ENCODE measurements at regions not wholly inside any gene's neighbourhood (a gene's known extent, or its start where the extent isn't known, plus 50 kb on each side); places are given as distances from the start of the nearest gene placed in this dataset.

DNA sequence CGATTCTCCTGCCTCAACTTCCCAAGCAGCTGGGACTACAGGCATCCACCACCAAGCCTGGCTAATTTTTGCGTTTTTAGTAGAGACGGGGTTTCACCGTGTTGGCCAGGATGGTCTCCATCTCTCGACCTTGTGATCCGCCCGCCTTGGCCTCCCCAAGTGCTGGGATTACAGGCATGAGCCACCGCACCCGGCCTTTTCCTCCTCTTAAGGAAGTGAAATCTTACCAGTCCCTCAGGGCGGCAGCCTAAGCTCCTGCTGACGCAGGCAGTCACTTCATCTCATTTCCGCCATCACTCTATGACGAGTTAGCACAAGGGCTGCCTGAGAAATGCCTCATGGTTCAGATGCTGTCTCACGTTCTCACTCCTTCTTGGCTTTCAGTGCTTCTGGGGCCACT, 246.0 kb upstream of the SHH start:
- Mint-ChIP-seq H3K9me3 (no peaks in the 10 kb centered on the region), H3K36me3 (ENCODE audit: low read depth) (no peaks in the 10 kb centered on the region), H3K4me1 (no peaks in the 10 kb centered on the region), H3K4me3 (no peak overlapping the region), H3K27ac (no peak overlapping the region), H3K27me3 (no peaks in the 10 kb centered on the region)
- no peak for TF ChIP-seq CTCF (IDR thresholded peaks at IDR 0.05)
- POLR2A ChIA-PET, result no interaction called here
- CTCF ChIA-PET, result no interaction called here
- intact Hi-C loops (cut with micrococcal nuclease), result no loop called here
- no peak for DNase-seq
- no peak for ATAC-seq (ENCODE audit: low read depth)

DNA sequence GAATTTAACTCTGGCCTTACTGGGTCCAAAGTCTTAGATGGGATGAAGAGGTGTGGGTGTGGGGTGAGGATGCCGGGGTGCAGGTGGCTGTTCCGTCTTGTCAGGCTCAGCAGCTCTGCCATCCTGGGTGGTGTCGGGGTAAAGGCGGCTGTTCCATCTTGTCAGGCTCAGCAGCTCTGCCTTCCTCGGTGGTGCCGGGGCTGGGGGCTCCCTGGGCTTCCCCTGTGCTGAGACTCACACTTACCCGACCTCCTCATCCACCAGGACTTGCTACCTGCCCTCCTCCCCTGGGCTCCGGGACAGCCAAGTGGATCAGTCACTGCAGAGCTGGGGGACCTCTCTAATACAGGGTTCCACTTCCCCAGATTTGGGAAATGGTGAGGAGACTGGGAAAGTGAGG, 244.3 kb upstream of the SHH start:
- ChIA-PET CTCF (no interaction called here), POLR2A (no interaction called here)
- Mint-ChIP-seq H3K9me3 (no peaks in the 10 kb centered on the region), H3K36me3 (ENCODE audit: low read depth) (no peaks in the 10 kb centered on the region), H3K27ac (no peak overlapping the region), H3K4me1 (no peaks in the 10 kb centered on the region), H3K27me3 (no peaks in the 10 kb centered on the region), H3K4me3 (no peak overlapping the region)
- TF ChIP-seq CTCF (IDR thresholded peaks at IDR 0.05), result no peak
- ATAC-seq (ENCODE audit: low read depth) (no peak), DNase-seq (no peak)
- intact Hi-C loops (cut with micrococcal nuclease), result no loop called here

DNA sequence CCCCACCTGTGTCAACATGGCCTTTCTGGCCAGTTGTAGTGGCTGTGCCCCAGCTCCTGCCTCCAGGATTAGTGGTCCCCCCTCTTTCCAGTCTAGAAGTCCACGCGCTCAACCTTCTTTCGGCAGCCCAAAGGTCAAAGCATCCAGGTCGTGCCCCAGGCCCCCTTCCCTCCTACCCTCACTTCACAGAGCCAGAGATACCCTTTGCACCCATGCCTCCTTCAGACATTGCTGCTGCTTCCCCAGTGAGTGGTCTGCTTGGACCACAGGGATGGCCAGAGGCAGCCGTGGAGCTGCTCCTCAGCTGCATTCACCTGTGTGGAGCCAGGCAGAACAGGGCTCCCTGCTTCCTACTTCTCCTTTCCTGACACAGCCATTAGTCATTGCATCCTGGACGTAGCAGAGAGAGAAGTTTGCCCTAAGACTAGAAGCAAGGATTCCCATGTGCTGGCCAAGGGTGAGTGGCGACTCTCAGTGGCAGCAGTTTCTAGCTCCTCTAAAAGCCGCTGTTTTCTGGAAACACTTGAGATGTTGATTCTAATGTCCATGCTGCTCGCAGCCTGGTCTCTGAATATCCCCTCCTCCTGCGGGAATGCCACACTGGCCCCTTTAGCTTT, 243.1 kb upstream of the SHH start:
- no peak for ATAC-seq (ENCODE audit: low read depth)
- Mint-ChIP-seq H3K4me3 (no peak overlapping the region), H3K36me3 (ENCODE audit: low read depth) (no peaks in the 10 kb centered on the region), H3K27ac (no peak overlapping the region), H3K9me3 (no peaks in the 10 kb centered on the region), H3K4me1 (no peaks in the 10 kb centered on the region), H3K27me3 (no peaks in the 10 kb centered on the region)
- intact Hi-C loops (cut with micrococcal nuclease), result no loop called here
- ChIA-PET POLR2A (no interaction called here), CTCF (no interaction called here)
- TF ChIP-seq CTCF (IDR thresholded peaks at IDR 0.05), result no peak
- no peak for DNase-seq

- ATAC-seq (ENCODE audit: low read depth), result no peak
- TF ChIP-seq CTCF (IDR thresholded peaks at IDR 0.05), result no peak
- CTCF ChIA-PET, result no interaction called here
- Mint-ChIP-seq H3K9me3 (peaks cover 5% of the 10 kb centered on the region), H3K36me3 (ENCODE audit: low read depth) (no peaks in the 10 kb centered on the region), H3K27ac (no peak overlapping the region), H3K4me3 (no peak overlapping the region), H3K27me3 (no peaks in the 10 kb centered on the region), H3K4me1 (no peaks in the 10 kb centered on the region)
- DNase-seq, result no peak
- intact Hi-C loops (cut with micrococcal nuclease), result no loop called here
- POLR2A ChIA-PET, result no interaction called here
Measured at GRCh38 chr7:156051884-156052283, 239.6 kb upstream of the SHH start.

DNA sequence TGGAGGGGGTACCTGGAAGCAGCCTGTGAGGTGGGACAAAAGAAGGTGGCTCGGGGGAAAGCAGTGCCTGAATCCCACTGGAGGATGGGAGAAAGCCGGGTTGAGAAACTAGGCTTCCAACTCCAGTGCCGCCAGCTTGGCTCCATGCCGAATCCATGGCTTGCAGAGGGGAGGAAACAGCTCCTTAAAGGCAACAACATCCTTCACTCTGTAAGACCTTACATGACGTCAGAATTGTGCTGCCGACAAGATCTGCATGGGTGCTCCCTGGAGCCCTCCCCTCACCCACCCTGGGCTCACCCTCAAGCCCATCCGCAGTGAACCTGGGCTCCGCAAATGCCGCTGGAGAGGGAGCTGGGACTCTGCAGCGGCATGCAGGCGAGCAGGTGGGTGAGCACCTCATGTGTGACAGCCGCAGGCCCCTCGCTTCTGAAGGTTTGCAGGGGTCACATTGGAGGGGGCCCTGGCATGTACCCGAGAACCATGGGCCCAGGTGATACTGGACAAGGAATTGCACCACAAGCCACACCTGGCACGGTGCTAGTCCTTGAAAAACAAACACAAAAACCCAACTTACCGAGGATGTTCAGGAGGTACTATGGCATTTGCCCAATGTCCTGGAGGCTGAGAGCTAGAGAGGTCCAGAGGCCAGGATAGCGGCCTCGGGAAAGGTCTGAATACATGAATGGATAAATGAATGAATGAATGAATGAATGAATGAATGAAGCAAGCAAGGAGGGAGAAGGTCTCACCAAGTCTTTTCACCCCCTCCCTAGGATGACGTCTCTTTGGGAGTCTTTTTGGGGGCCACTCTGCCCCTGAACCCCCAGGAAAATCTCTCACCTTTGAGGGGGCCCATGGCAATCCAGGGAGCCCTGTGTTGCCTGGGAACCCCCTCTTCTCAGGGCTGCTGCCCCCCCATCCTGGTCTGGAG, 238.6 kb upstream of the SHH start:
- Mint-ChIP-seq H3K4me3 (no peak overlapping the region), H3K4me1 (no peaks in the 10 kb centered on the region), H3K27ac (no peak overlapping the region), H3K36me3 (ENCODE audit: low read depth) (no peaks in the 10 kb centered on the region), H3K9me3 (peaks cover 6% of the 10 kb centered on the region), H3K27me3 (no peaks in the 10 kb centered on the region)
- ATAC-seq (ENCODE audit: low read depth) (no peak), DNase-seq (no peak)
- ChIA-PET POLR2A (no interaction called here), CTCF (no interaction called here)
- intact Hi-C loops (cut with micrococcal nuclease), result no loop called here
- TF ChIP-seq CTCF (IDR thresholded peaks at IDR 0.05), result no peak

Measured in activated B cell treated with CpG ODN at 0.5 μM for 24 hours (primary cell).